Duodenal mucosa (tissue), 2 donors: ENCODE measurements at regions not wholly inside any gene's neighbourhood (a gene's known extent, or its start where the extent isn't known, plus 50 kb on each side); places are given as distances from the start of the nearest gene placed in this dataset.
"Not testable (repeated sequence)": the region's sequence is repeated elsewhere in the genome, so short reads cannot be mapped to it uniquely, and the experiment has no call there.

Experiments used
- H3K27ac ChIP-seq: one replicate; pipeline ENCODE4 v1.7.0; 2013; ENCODE audit warnings: low read depth, low read length
- H3K27me3 ChIP-seq, 2 donors: one replicate each; pipeline ENCODE4 v1.7.0; 2013; ENCODE audit warnings: low read length in 2 of 2, control low read depth in 1 of 2; ENCODE audit not compliant: insufficient read depth in 2 of 2, control insufficient read depth in 1 of 2
- H3K36me3 ChIP-seq, 2 donors: one replicate each; pipeline ENCODE4 v1.7.0; 2013; ENCODE audit warnings: low read length in 2 of 2, control low read depth in 1 of 2; ENCODE audit not compliant: insufficient read depth in 2 of 2, control insufficient read depth in 1 of 2
- H3K4me1 ChIP-seq, 2 donors: one replicate each; pipeline ENCODE4 v1.7.0; 2013; ENCODE audit warnings: low read length in 2 of 2, control low read depth in 1 of 2; ENCODE audit not compliant: insufficient read depth in 2 of 2, control insufficient read depth in 1 of 2
- H3K4me3 ChIP-seq, 2 donors: one replicate each; pipeline ENCODE4 v1.7.0; 2013; ENCODE audit warnings: low read length in 2 of 2, low read depth in 1 of 2
- H3K9ac ChIP-seq, 2 donors: one replicate each; pipeline ENCODE4 v1.7.0; 2013; ENCODE audit warnings: low read length in 2 of 2, low read depth in 1 of 2
- H3K9me3 ChIP-seq, 2 donors: one replicate each; pipeline ENCODE4 v1.7.0; 2013; ENCODE audit warnings: low read length in 2 of 2, control low read depth in 1 of 2; ENCODE audit not compliant: control insufficient read depth in 1 of 2

DNA sequence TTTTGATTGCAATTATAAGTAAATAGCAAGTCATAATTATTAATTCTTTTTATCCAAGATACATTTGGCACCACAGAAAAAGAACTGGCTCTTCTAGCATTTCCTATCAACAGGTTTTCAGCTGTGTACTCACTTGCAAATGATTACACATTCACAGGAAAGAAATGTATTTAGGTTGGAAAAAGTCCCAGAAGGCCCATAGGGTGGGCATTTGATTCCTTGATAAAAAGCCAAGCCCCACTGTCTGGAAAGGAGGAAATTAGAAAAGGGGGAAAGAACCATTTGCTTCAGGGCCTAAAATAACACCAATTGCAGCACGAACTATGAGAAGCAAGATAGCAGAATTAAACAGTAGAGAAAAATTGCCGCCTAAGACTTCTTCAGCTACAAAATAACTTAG, 80.8 kb upstream of the COL1A2 start:
- H3K27me3 ChIP-seq, result no peaks in the 10 kb centered on the region
- H3K9ac ChIP-seq, result no peak overlapping the region
- H3K4me1 ChIP-seq, result no peaks in the 10 kb centered on the region
- no peaks in the 10 kb centered on the region for H3K9me3 ChIP-seq
- no peaks in the 10 kb centered on the region for H3K36me3 ChIP-seq
- no peak overlapping the region for H3K27ac ChIP-seq
- no peak overlapping the region for H3K4me3 ChIP-seq

GRCh38 chr7:94314413-94315410, 80.0 kb upstream of the COL1A2 start:
- Histone ChIP-seq H3K27me3 (no peaks in the 10 kb centered on the region), H3K9me3 (no peaks in the 10 kb centered on the region), H3K9ac (no peak overlapping the region), H3K27ac (no peak overlapping the region), H3K36me3 (no peaks in the 10 kb centered on the region), H3K4me1 (no peaks in the 10 kb centered on the region), H3K4me3 (no peak overlapping the region)

DNA sequence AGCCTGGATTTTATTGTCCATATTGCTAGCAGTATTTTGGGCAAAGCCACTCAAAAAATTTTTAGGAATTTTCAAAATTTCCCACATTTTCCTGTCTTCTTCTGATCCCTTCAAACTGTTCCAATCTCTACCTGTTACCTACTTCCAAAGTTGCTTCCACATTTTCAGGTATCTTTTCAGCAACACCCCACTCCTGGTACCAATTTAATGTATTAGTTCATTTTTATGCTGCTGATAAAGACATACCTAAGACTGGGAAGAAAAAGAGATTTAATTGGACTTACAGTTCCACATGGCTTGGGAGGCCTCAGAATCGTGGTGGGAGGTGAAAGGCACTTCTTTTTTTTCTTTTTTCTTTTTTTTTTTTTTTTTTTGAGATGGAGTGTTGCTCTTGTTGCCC, 73.6 kb upstream of the COL1A2 start:
- H3K9ac ChIP-seq, H3K4me3 ChIP-seq: not testable (repeated sequence)

GRCh38 chr7:94323844-94324243, 70.9 kb upstream of the COL1A2 start:
- no peak overlapping the region for H3K4me3 ChIP-seq
- no peak overlapping the region for H3K27ac ChIP-seq
- no peaks in the 10 kb centered on the region for H3K9me3 ChIP-seq
- H3K36me3 ChIP-seq, result no peaks in the 10 kb centered on the region
- H3K9ac ChIP-seq, result no peak overlapping the region
- no peaks in the 10 kb centered on the region for H3K27me3 ChIP-seq
- H3K4me1 ChIP-seq, result no peaks in the 10 kb centered on the region

More for the DNA sequence above, 73.6 kb upstream of the COL1A2 start:
- H3K4me1 ChIP-seq, H3K36me3 ChIP-seq, H3K27me3 ChIP-seq, H3K27ac ChIP-seq, H3K9me3 ChIP-seq: not testable (repeated sequence)

GRCh38 chr7:94324380-94325121, 70.1 kb upstream of the COL1A2 start:
- no peaks in the 10 kb centered on the region for H3K27me3 ChIP-seq
- no peaks in the 10 kb centered on the region for H3K4me1 ChIP-seq
- no peak overlapping the region for H3K4me3 ChIP-seq
- H3K9ac ChIP-seq, result no peak overlapping the region
- H3K9me3 ChIP-seq, result no peaks in the 10 kb centered on the region
- H3K27ac ChIP-seq, result no peak overlapping the region
- no peaks in the 10 kb centered on the region for H3K36me3 ChIP-seq

DNA sequence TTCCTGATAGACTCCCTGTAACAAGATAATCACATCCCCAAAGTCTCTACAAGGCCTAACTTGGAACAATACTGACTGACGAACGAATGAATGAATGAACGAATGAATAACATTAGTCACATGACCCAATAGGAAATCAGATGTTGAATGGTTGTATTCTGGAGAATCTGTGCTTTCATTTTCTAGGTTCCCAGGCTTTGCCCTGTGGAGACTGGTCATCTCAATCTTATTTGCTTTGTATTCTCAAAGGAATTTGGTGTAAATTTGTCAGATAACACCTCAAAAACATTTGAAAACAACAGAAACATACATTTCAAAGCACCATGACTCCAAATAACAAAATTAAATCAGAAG, 69.6 kb upstream of the COL1A2 start:
- H3K4me1 ChIP-seq, result no peaks in the 10 kb centered on the region
- no peak overlapping the region for H3K9ac ChIP-seq
- no peaks in the 10 kb centered on the region for H3K36me3 ChIP-seq
- H3K27ac ChIP-seq, result no peak overlapping the region
- H3K27me3 ChIP-seq, result no peaks in the 10 kb centered on the region
- no peak overlapping the region for H3K4me3 ChIP-seq
- H3K9me3 ChIP-seq, result no peaks in the 10 kb centered on the region

- Histone ChIP-seq H3K4me3 (no peak overlapping the region), H3K27ac (no peak overlapping the region), H3K36me3 (no peaks in the 10 kb centered on the region), H3K9ac (no peak overlapping the region), H3K27me3 (no peaks in the 10 kb centered on the region), H3K4me1 (no peaks in the 10 kb centered on the region), H3K9me3 (no peaks in the 10 kb centered on the region)
Measured at GRCh38 chr7:94330269-94331020, 64.2 kb upstream of the COL1A2 start.

GRCh38 chr7:94332571-94332970, 62.1 kb upstream of the COL1A2 start:
- H3K4me3 ChIP-seq, result no peak overlapping the region
- H3K27ac ChIP-seq, result no peak overlapping the region
- no peaks in the 10 kb centered on the region for H3K9me3 ChIP-seq
- no peaks in the 10 kb centered on the region for H3K36me3 ChIP-seq
- H3K9ac ChIP-seq, result no peak overlapping the region
- H3K4me1 ChIP-seq, result no peaks in the 10 kb centered on the region
- H3K27me3 ChIP-seq, result no peaks in the 10 kb centered on the region

DNA sequence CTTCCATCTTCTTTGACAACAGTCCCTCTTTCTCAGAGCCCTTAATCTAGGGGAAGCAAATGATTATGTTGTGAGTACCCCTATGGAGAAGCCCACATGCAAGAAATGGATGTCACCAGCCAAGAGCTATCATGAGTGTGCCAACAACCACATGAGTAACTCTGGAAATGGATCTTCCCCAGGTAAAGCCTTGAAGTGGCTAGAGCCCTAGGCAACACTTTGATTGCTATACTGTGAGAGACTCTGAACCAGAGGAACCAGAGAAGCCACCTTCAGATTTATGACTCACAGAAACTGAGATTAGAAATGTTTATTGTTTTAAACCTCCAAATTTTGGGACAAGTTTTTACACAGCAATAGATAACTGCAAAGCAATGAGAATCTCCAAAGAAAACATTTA, 60.9 kb upstream of the COL1A2 start:
- no peak overlapping the region for H3K9ac ChIP-seq
- no peaks in the 10 kb centered on the region for H3K36me3 ChIP-seq
- no peak overlapping the region for H3K4me3 ChIP-seq
- no peaks in the 10 kb centered on the region for H3K9me3 ChIP-seq
- no peaks in the 10 kb centered on the region for H3K27me3 ChIP-seq
- H3K27ac ChIP-seq, result no peak overlapping the region
- no peaks in the 10 kb centered on the region for H3K4me1 ChIP-seq

DNA sequence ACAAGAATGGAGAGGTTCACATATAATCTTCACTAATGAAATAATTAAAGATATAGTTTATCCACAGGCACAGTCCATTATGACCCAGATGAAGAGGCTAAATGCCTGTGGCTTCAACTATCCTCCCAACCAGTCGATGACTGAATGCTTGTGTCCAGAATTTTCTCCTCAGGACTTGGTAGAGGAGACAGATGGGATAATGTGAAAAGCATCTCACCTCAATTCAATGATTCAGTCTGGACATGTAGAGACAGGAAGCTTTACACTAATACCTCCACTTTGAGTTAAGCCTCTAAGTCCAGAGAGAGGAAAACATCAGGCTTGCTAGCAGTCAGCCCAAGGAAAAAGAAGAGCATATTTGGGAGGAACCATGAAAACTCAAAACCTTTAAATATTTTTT, 59.1 kb upstream of the COL1A2 start:
- no peaks in the 10 kb centered on the region for H3K9me3 ChIP-seq
- H3K9ac ChIP-seq, result no peak overlapping the region
- H3K4me1 ChIP-seq, result no peaks in the 10 kb centered on the region
- no peaks in the 10 kb centered on the region for H3K27me3 ChIP-seq
- H3K36me3 ChIP-seq, result no peaks in the 10 kb centered on the region
- no peak overlapping the region for H3K4me3 ChIP-seq
- H3K27ac ChIP-seq, result no peak overlapping the region
